Uterus (tissue), 2 donors: ENCODE measurements at regions not wholly inside any gene's neighbourhood (a gene's known extent, or its start where the extent isn't known, plus 50 kb on each side); places are given as distances from the start of the nearest gene placed in this dataset.

ENCODE experiments used
- CTCF ChIP-seq, 4 experiments: fragments of 200-600 bp in 2 of 4; fragments of 450-650 bp in 2 of 4; sonication (generic) in 2 of 4; IDR thresholded peaks; one replicate each; pipeline ENCODE4 v1.5.1; 2016 to 2019; ENCODE audit warnings: antibody characterized with exemption in 4 of 4, mild to moderate bottlenecking in 2 of 4, moderate library complexity in 1 of 4
- POLR2A ChIP-seq, 2 donors: fragments of 450-650 bp; IDR thresholded peaks; one replicate each; pipeline ENCODE4 v1.6.1; 2016; ENCODE audit warnings: antibody characterized with exemption in 2 of 2, mild to moderate bottlenecking in 1 of 2, moderate library complexity in 1 of 2

GRCh38 chr5:6819521-6819920, 106.3 kb downstream of the TENT4A start:
- TF ChIP-seq CTCF (IDR thresholded peaks at IDR 0.05): no peak
- TF ChIP-seq POLR2A (IDR thresholded peaks at IDR 0.05): no peak
